ENCODE measurements at regions not wholly inside any gene's neighbourhood (a gene's known extent, or its start where the extent isn't known, plus 50 kb on each side); places are given as distances from the start of the nearest gene placed in this dataset.

GRCh38 chr6:81859884-81860283 lies 107.4 kb upstream of the TENT5A start:
- H3K27me3 ChIP-seq (ENCODE audit: insufficient read depth, low read length), result no peaks in the 10 kb centered on the region
- 0 out of 2 replicates have a peak, but pooled peaks cover 2% of the 10 kb centered on the region for H3K4me1 ChIP-seq (ENCODE audit: insufficient read depth, low read length)
- H2BK12ac ChIP-seq (ENCODE audit: insufficient read length, low read depth, low read length), result no peak overlapping the region
- H2AFZ ChIP-seq (ENCODE audit: low read length), result no peak overlapping the region
- no peaks in the 10 kb centered on the region for H3K79me1 ChIP-seq (ENCODE audit: insufficient read depth, low read depth, low read length, poor library complexity, severe bottlenecking)
- no peak overlapping the region for H4K5ac ChIP-seq (ENCODE audit: insufficient read length, low read depth, low read length)
- peaks cover 7% of the 10 kb centered on the region in 2 experiments for H3K4me1 Mint-ChIP-seq
- no peak overlapping the region for H3K27ac Mint-ChIP-seq
- no peaks in the 10 kb centered on the region for H3K9me3 Mint-ChIP-seq
- H4K20me1 ChIP-seq (ENCODE audit: control insufficient read depth, insufficient read depth, insufficient read length), result no peaks in the 10 kb centered on the region
- no peaks in the 10 kb centered on the region for H3K79me2 ChIP-seq (ENCODE audit: insufficient read depth, low read length)
- DNase-seq, result no peak
- H2BK20ac ChIP-seq (ENCODE audit: low read depth, low read length, poor library complexity, severe bottlenecking), result no peak overlapping the region
- H3K14ac ChIP-seq (ENCODE audit: insufficient read depth, low read length), result no peak overlapping the region
- H2BK5ac ChIP-seq (ENCODE audit: insufficient read length, low read length), result no peak overlapping the region
- no CpG with 5 or more reads among the region's 3 CpGs for WGBS (ENCODE audit: extremely low coverage, insufficient read length, low lambda C conversion rate)
- H2BK15ac ChIP-seq (ENCODE audit: low read depth, low read length), result no peak overlapping the region
- H3K27me3 Mint-ChIP-seq (ENCODE audit: low read depth), result no peaks in the 10 kb centered on the region; the same call in 1 of the 2 replicates
- no peak overlapping the region for H4K8ac ChIP-seq (replicated peaks; ENCODE audit: insufficient read length, low read depth, low read length)
- no peak overlapping the region for H2BK120ac ChIP-seq (ENCODE audit: low read depth, low read length, poor library complexity, severe bottlenecking)
- H3K4me2 ChIP-seq (ENCODE audit: insufficient read depth, insufficient read length, low read length), result no peak overlapping the region
- no peak overlapping the region for H3K4me3 Mint-ChIP-seq
- no peak overlapping the region for H3K56ac ChIP-seq (ENCODE audit: insufficient read length, low read depth, low read length)
- H3K9ac ChIP-seq (ENCODE audit: extremely low read depth, insufficient read length, low read length), result no peak overlapping the region
- no peak overlapping the region for H3K18ac ChIP-seq (ENCODE audit: insufficient read length, low read depth, low read length)
- no peak overlapping the region for H3K4ac ChIP-seq (ENCODE audit: low read depth, low read length)
- H2AK5ac ChIP-seq (ENCODE audit: insufficient read length, low read length), result no peak overlapping the region
- H3T11ph ChIP-seq (ENCODE audit: low read length), result no peak overlapping the region
- no peak overlapping the region for H3K23ac ChIP-seq (ENCODE audit: insufficient read length, low read depth, low read length)
- no peaks in the 10 kb centered on the region for H3K23me2 ChIP-seq (ENCODE audit: insufficient read length, low read depth, low read length, poor library complexity, severe bottlenecking)
- H3K9me3 ChIP-seq (ENCODE audit: control insufficient read depth, low read depth, low read length), result no peaks in the 10 kb centered on the region
- no peak overlapping the region for H4K91ac ChIP-seq (ENCODE audit: insufficient read length, low read depth, low read length)
- no peak overlapping the region for H3K27ac ChIP-seq (ENCODE audit: insufficient read length, low read depth, low read length)
- no peaks in the 10 kb centered on the region for H3K36me3 Mint-ChIP-seq (ENCODE audit: insufficient read depth in 1 of 3, low read depth in 3 of 3)
- TF ChIP-seq CTCF (conservative IDR thresholded peaks at IDR 0.05), result no peak

All from H9 (cell line).